ENCODE measurements at regions not wholly inside any gene's neighbourhood (a gene's known extent, or its start where the extent isn't known, plus 50 kb on each side); places are given as distances from the start of the nearest gene placed in this dataset.
"Not testable (repeated sequence)": the region's sequence is repeated elsewhere in the genome, so short reads cannot be mapped to it uniquely, and the experiment has no call there.

- Histone ChIP-seq H3K9ac (ENCODE audit: low read length) (no peak overlapping the region), H3K4me3 (ENCODE audit: low read depth, low read length, poor library complexity, severe bottlenecking) (no peak overlapping the region), H4K20me1 (ENCODE audit: insufficient read depth, low read length) (no peaks in the 10 kb centered on the region), H3K27ac (ENCODE audit: low read depth, low read length, poor library complexity, severe bottlenecking) (no peak overlapping the region), H3K4me1 (ENCODE audit: insufficient read depth, low read length, severe bottlenecking) (no peaks in the 10 kb centered on the region), H3K9me2 (ENCODE audit: low read depth, low read length) (no peaks in the 10 kb centered on the region), H3K79me2 (ENCODE audit: insufficient read depth, low read length) (no peaks in the 10 kb centered on the region), H3K4me2 (ENCODE audit: low read length) (no peak overlapping the region), H3K36me3 (ENCODE audit: insufficient read depth, low read length) (no peaks in the 10 kb centered on the region), H3K27me3 (ENCODE audit: insufficient read depth, low read length) (no peaks in the 10 kb centered on the region; the same call in 1 of the 2 replicates), H2AFZ (ENCODE audit: low read length) (no peak overlapping the region), H3F3A (ENCODE audit: insufficient read depth, low read length) (no peaks in the 10 kb centered on the region), H3K9me3 (ENCODE audit: low read length) (no peaks in the 10 kb centered on the region)
- TF ChIP-seq EZH2 (IDR thresholded peaks at IDR 0.05; ENCODE audit: borderline replicate concordance, low read length), result no peak
- TF ChIP-seq, protein P1, sequence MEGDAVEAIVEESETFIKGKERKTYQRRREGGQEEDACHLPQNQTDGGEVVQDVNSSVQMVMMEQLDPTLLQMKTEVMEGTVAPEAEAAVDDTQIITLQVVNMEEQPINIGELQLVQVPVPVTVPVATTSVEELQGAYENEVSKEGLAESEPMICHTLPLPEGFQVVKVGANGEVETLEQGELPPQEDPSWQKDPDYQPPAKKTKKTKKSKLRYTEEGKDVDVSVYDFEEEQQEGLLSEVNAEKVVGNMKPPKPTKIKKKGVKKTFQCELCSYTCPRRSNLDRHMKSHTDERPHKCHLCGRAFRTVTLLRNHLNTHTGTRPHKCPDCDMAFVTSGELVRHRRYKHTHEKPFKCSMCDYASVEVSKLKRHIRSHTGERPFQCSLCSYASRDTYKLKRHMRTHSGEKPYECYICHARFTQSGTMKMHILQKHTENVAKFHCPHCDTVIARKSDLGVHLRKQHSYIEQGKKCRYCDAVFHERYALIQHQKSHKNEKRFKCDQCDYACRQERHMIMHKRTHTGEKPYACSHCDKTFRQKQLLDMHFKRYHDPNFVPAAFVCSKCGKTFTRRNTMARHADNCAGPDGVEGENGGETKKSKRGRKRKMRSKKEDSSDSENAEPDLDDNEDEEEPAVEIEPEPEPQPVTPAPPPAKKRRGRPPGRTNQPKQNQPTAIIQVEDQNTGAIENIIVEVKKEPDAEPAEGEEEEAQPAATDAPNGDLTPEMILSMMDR (IDR thresholded peaks at IDR 0.05; ENCODE audit: low read length), result no peak
Measured at GRCh38 chr20:4465855-4466545, 216.9 kb upstream of the ADRA1D start.

- Histone ChIP-seq H2AFZ (ENCODE audit: low read length) (no peak overlapping the region), H3K9ac (ENCODE audit: low read length) (no peak overlapping the region), H3K79me2 (ENCODE audit: insufficient read depth, low read length) (no peaks in the 10 kb centered on the region), H3K4me1 (ENCODE audit: insufficient read depth, low read length, severe bottlenecking) (no peaks in the 10 kb centered on the region), H3K36me3 (ENCODE audit: insufficient read depth, low read length) (no peaks in the 10 kb centered on the region), H3K9me2 (ENCODE audit: low read depth, low read length) (no peaks in the 10 kb centered on the region), H3K27ac (ENCODE audit: low read depth, low read length, poor library complexity, severe bottlenecking) (no peak overlapping the region), H4K20me1 (ENCODE audit: insufficient read depth, low read length) (no peaks in the 10 kb centered on the region), H3K4me2 (ENCODE audit: low read length) (no peak overlapping the region), H3K4me3 (ENCODE audit: low read depth, low read length, poor library complexity, severe bottlenecking) (no peak overlapping the region), H3K9me3 (ENCODE audit: low read length) (no peaks in the 10 kb centered on the region), H3K27me3 (ENCODE audit: insufficient read depth, low read length) (no peaks in the 10 kb centered on the region; the same call in 1 of the 2 replicates), H3F3A (ENCODE audit: insufficient read depth, low read length) (no peaks in the 10 kb centered on the region)
- TF ChIP-seq EZH2 (IDR thresholded peaks at IDR 0.05; ENCODE audit: borderline replicate concordance, low read length), result no peak
- TF ChIP-seq, protein P1 (IDR thresholded peaks at IDR 0.05; ENCODE audit: low read length), result no peak
Measured at GRCh38 chr20:4465212-4465611, 216.1 kb upstream of the ADRA1D start.

GRCh38 chr20:4462801-4463200 lies 213.7 kb upstream of the ADRA1D start:
- not testable (repeated sequence) for H3K9me2 ChIP-seq (ENCODE audit: low read depth, low read length); H3K79me2 ChIP-seq (ENCODE audit: insufficient read depth, low read length); H2AFZ ChIP-seq (ENCODE audit: low read length); H3K36me3 ChIP-seq (ENCODE audit: insufficient read depth, low read length); H3K9ac ChIP-seq (ENCODE audit: low read length); H3K4me2 ChIP-seq (ENCODE audit: low read length); H3K9me3 ChIP-seq (ENCODE audit: low read length); H3K27me3 ChIP-seq (ENCODE audit: insufficient read depth, low read length); H3K4me3 ChIP-seq (ENCODE audit: low read depth, low read length, poor library complexity, severe bottlenecking); H3K27ac ChIP-seq (ENCODE audit: low read depth, low read length, poor library complexity, severe bottlenecking); H3F3A ChIP-seq (ENCODE audit: insufficient read depth, low read length); H4K20me1 ChIP-seq (ENCODE audit: insufficient read depth, low read length); H3K4me1 ChIP-seq (ENCODE audit: insufficient read depth, low read length, severe bottlenecking)

DNA sequence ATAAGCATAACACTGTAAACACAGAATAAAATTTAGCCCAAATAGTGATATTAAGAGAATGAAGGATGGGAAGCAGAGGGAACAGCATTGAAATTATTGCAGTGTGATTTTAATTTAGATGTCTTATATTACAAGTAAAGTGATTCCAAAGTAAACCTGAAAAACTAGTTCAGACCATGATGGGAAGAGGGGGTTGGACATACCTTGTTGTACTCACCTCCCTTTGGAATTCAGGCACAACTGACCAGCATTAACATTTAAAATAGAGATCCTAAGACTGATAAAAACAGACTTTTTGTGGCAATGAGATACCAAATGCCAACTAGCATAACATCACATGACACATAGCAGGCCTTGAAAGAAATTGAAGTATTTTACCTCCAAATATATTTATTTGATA lies 210.0 kb upstream of the ADRA1D start:
- Histone ChIP-seq H4K20me1 (ENCODE audit: insufficient read depth, low read length) (no peaks in the 10 kb centered on the region), H3K79me2 (ENCODE audit: insufficient read depth, low read length) (no peaks in the 10 kb centered on the region), H3K4me3 (ENCODE audit: low read depth, low read length, poor library complexity, severe bottlenecking) (no peak overlapping the region), H3K9me2 (ENCODE audit: low read depth, low read length) (no peaks in the 10 kb centered on the region), H3K27ac (ENCODE audit: low read depth, low read length, poor library complexity, severe bottlenecking) (no peak overlapping the region), H3K4me2 (ENCODE audit: low read length) (no peak overlapping the region), H3K36me3 (ENCODE audit: insufficient read depth, low read length) (no peaks in the 10 kb centered on the region), H2AFZ (ENCODE audit: low read length) (no peak overlapping the region), H3K4me1 (ENCODE audit: insufficient read depth, low read length, severe bottlenecking) (no peaks in the 10 kb centered on the region), H3K9ac (ENCODE audit: low read length) (no peak overlapping the region), H3K9me3 (ENCODE audit: low read length) (no peaks in the 10 kb centered on the region), H3F3A (ENCODE audit: insufficient read depth, low read length) (no peaks in the 10 kb centered on the region), H3K27me3 (ENCODE audit: insufficient read depth, low read length) (no peaks in the 10 kb centered on the region)
- no peak for TF ChIP-seq EZH2 (IDR thresholded peaks at IDR 0.05; ENCODE audit: borderline replicate concordance, low read length)
- TF ChIP-seq, protein P1 (IDR thresholded peaks at IDR 0.05; ENCODE audit: low read length), result no peak
